ENCODE measurements at regions not wholly inside any gene's neighbourhood (a gene's known extent, or its start where the extent isn't known, plus 50 kb on each side); places are given as distances from the start of the nearest gene placed in this dataset.

DNA sequence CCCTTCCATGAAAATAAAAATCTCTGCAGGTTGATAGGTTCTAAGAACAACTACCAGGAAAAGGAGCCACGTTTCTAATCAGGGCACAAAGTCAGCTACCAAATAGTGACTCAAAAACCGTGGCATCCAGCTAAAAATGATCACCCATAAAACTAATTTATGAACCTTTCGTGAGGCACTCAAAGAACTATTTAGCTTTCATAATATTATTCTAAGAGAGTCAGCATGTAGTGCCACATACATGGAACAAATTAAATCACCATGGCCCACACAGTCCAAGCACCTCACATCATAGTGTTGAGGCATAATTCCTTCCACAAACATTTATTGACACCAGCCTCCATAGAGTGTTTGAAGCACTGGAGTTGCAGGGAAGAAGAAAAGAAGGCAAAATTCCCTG lies 252.0 kb upstream of the PPARGC1A start:
- Mint-ChIP-seq H3K9me3 (no peaks in the 10 kb centered on the region), H3K4me1 (peaks cover 16% of the 10 kb centered on the region), H3K36me3 (no peaks in the 10 kb centered on the region), H3K27me3 (ENCODE audit: low read depth) (peaks cover 3% of the 10 kb centered on the region), H3K27ac (no peak overlapping the region), H3K4me3 (no peak overlapping the region)
- ATAC-seq: no peak
- POLR2A ChIA-PET: no interaction called here
- no peak for DNase-seq (ENCODE audit: low spot score)
- CTCF ChIA-PET: no interaction called here
- TF ChIP-seq SOX15 (CRISPR knock-in tag; IDR thresholded peaks at IDR 0.05) (no peak), GRHL2 (CRISPR knock-in tag; IDR thresholded peaks at IDR 0.05; ENCODE audit: insufficient replicate concordance, severe bottlenecking) (no peak), ATF1 (CRISPR knock-in tag; IDR thresholded peaks at IDR 0.05) (no peak)

DNA sequence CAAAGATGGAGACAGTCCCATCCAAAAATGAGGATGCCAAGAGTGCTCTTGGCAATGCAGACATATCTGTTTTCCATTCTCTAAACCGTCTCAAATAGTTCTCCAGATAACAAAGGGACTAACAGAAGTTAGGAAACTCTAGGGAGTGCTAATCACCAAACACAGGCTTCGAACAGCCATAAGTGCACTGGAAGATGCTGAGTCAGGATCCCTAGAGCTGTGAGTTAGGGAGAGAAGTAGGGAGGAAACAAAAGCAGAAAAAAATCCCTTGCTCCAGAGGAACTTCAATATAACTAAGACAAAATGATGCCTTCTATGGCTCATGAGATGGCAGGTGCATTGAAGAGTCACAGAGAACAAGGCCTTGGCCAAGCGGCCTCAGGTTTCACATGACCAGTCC lies 251.0 kb upstream of the PPARGC1A start:
- Mint-ChIP-seq H3K9me3 (no peaks in the 10 kb centered on the region), H3K4me1 (peaks cover 16% of the 10 kb centered on the region), H3K27me3 (ENCODE audit: low read depth) (peaks cover 3% of the 10 kb centered on the region), H3K27ac (no peak overlapping the region), H3K4me3 (no peak overlapping the region), H3K36me3 (no peaks in the 10 kb centered on the region)
- TF ChIP-seq, protein P1, sequence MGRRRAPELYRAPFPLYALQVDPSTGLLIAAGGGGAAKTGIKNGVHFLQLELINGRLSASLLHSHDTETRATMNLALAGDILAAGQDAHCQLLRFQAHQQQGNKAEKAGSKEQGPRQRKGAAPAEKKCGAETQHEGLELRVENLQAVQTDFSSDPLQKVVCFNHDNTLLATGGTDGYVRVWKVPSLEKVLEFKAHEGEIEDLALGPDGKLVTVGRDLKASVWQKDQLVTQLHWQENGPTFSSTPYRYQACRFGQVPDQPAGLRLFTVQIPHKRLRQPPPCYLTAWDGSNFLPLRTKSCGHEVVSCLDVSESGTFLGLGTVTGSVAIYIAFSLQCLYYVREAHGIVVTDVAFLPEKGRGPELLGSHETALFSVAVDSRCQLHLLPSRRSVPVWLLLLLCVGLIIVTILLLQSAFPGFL (CRISPR knock-in tag; IDR thresholded peaks at IDR 0.05; ENCODE audit: borderline replicate concordance): no peak
- TF ChIP-seq ELF4 (CRISPR knock-in tag; IDR thresholded peaks at IDR 0.05; ENCODE audit: low read depth): no peak
- TF ChIP-seq, protein P2, sequence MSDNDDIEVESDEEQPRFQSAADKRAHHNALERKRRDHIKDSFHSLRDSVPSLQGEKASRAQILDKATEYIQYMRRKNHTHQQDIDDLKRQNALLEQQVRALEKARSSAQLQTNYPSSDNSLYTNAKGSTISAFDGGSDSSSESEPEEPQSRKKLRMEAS (CRISPR knock-in tag; IDR thresholded peaks at IDR 0.05): no peak
- TF ChIP-seq SMAD4 (CRISPR knock-in tag; IDR thresholded peaks at IDR 0.05): no peak
- TF ChIP-seq SP1 (CRISPR knock-in tag; conservative IDR thresholded peaks at IDR 0.05): no peak
- TF ChIP-seq TEAD1 (CRISPR knock-in tag; IDR thresholded peaks at IDR 0.05): no peak
- TF ChIP-seq, protein P3, sequence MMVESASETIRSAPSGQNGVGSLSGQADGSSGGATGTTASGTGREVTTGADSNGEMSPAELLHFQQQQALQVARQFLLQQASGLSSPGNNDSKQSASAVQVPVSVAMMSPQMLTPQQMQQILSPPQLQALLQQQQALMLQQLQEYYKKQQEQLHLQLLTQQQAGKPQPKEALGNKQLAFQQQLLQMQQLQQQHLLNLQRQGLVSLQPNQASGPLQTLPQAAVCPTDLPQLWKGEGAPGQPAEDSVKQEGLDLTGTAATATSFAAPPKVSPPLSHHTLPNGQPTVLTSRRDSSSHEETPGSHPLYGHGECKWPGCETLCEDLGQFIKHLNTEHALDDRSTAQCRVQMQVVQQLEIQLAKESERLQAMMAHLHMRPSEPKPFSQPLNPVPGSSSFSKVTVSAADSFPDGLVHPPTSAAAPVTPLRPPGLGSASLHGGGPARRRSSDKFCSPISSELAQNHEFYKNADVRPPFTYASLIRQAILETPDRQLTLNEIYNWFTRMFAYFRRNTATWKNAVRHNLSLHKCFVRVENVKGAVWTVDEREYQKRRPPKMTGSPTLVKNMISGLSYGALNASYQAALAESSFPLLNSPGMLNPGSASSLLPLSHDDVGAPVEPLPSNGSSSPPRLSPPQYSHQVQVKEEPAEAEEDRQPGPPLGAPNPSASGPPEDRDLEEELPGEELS (CRISPR knock-in tag; IDR thresholded peaks at IDR 0.05): no peak
- no peak for TF ChIP-seq GRHL2 (CRISPR knock-in tag; IDR thresholded peaks at IDR 0.05; ENCODE audit: insufficient replicate concordance, severe bottlenecking)
- no peak for TF ChIP-seq ZNF219 (CRISPR knock-in tag; IDR thresholded peaks at IDR 0.05; ENCODE audit: borderline replicate concordance)
- TF ChIP-seq, protein P4, sequence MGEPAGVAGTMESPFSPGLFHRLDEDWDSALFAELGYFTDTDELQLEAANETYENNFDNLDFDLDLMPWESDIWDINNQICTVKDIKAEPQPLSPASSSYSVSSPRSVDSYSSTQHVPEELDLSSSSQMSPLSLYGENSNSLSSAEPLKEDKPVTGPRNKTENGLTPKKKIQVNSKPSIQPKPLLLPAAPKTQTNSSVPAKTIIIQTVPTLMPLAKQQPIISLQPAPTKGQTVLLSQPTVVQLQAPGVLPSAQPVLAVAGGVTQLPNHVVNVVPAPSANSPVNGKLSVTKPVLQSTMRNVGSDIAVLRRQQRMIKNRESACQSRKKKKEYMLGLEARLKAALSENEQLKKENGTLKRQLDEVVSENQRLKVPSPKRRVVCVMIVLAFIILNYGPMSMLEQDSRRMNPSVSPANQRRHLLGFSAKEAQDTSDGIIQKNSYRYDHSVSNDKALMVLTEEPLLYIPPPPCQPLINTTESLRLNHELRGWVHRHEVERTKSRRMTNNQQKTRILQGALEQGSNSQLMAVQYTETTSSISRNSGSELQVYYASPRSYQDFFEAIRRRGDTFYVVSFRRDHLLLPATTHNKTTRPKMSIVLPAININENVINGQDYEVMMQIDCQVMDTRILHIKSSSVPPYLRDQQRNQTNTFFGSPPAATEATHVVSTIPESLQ (CRISPR knock-in tag; IDR thresholded peaks at IDR 0.05): no peak
- no peak for TF ChIP-seq HMGA2 (CRISPR knock-in tag; IDR thresholded peaks at IDR 0.05)
- no peak for TF ChIP-seq GABPB1 (CRISPR knock-in tag; IDR thresholded peaks at IDR 0.05)
- TF ChIP-seq, protein P5, sequence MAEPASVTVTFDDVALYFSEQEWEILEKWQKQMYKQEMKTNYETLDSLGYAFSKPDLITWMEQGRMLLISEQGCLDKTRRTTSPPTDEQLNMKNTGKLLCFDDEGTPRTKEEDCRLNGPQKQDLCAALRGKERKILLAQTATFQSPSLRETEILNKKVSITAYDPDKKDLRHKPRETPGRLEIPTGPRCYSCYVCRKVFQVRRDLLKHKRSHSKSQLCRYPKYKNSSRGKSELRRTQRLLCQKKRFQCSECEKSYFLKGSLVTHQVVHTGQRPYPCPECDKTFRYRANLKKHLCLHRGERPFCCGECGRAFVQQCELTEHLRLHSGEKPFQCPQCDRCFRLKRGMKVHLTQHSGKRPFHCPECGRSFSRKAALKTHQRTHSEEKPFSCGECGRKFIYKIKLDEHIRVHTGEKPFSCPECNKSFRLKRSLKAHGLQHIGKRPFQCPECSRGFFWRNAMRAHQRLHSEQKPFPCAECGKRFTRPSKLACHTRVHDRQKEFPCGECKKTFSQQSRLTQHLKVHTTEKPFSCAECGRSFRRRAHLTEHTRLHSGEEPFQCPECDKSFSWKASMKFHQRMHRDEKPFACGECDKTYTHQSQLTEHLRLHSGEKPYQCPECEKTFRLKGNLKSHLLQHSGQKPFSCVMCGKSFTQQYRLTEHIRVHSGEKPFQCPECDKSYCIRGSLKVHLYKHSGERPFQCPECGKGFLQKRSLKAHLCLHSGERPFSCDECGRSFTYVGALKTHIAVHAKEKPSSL (CRISPR knock-in tag; conservative IDR thresholded peaks at IDR 0.05): no peak
- TF ChIP-seq, protein P6, sequence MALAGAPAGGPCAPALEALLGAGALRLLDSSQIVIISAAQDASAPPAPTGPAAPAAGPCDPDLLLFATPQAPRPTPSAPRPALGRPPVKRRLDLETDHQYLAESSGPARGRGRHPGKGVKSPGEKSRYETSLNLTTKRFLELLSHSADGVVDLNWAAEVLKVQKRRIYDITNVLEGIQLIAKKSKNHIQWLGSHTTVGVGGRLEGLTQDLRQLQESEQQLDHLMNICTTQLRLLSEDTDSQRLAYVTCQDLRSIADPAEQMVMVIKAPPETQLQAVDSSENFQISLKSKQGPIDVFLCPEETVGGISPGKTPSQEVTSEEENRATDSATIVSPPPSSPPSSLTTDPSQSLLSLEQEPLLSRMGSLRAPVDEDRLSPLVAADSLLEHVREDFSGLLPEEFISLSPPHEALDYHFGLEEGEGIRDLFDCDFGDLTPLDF (CRISPR knock-in tag; IDR thresholded peaks at IDR 0.05): no peak
- TF ChIP-seq, protein P7, sequence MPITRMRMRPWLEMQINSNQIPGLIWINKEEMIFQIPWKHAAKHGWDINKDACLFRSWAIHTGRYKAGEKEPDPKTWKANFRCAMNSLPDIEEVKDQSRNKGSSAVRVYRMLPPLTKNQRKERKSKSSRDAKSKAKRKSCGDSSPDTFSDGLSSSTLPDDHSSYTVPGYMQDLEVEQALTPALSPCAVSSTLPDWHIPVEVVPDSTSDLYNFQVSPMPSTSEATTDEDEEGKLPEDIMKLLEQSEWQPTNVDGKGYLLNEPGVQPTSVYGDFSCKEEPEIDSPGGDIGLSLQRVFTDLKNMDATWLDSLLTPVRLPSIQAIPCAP (CRISPR knock-in tag; IDR thresholded peaks at IDR 0.05): no peak
- no peak for DNase-seq (ENCODE audit: low spot score)
- ATAC-seq: no peak
- CTCF ChIA-PET: no interaction called here
- POLR2A ChIA-PET: no interaction called here
